Daoy (cell line): ENCODE measurements at regions not wholly inside any gene's neighbourhood (a gene's known extent, or its start where the extent isn't known, plus 50 kb on each side); places are given as distances from the start of the nearest gene placed in this dataset.

Experiments
- DNase-seq: peaks from one replicate; pipeline ENCODE4 v3.0.0-alpha.2; 2015; ENCODE audit warnings: low read depth

- no peak for DNase-seq
Measured at GRCh38 chr4:14096396-14096965, 469.0 kb upstream of the BOD1L1 start.

- DNase-seq, result no peak
Measured at GRCh38 chr4:14100349-14100748, 472.8 kb upstream of the BOD1L1 start.

GRCh38 chr4:14110407-14110806 lies 482.9 kb upstream of the BOD1L1 start:
- DNase-seq, result peak; percentile 28

- DNase-seq, result peak; percentile 59
Measured at GRCh38 chr4:14111730-14112181, 484.2 kb upstream of the BOD1L1 start.

GRCh38 chr4:14115106-14115505 lies 487.6 kb upstream of the BOD1L1 start:
- no peak for DNase-seq

GRCh38 chr4:14117575-14118238 lies 490.2 kb upstream of the BOD1L1 start:
- DNase-seq, result no peak

- DNase-seq, result no peak
Measured at GRCh38 chr4:14124816-14125215, 497.3 kb upstream of the BOD1L1 start.

GRCh38 chr4:14125375-14126129 lies 498.0 kb upstream of the BOD1L1 start:
- no peak for DNase-seq

GRCh38 chr4:14130551-14130950 lies 503.0 kb upstream of the BOD1L1 start:
- no peak for DNase-seq

- no peak for DNase-seq
Measured at GRCh38 chr4:14131335-14131734, 503.8 kb upstream of the BOD1L1 start.

- no peak for DNase-seq
Measured at GRCh38 chr4:14132301-14132700, 504.8 kb upstream of the BOD1L1 start.

- no peak for DNase-seq
Measured at GRCh38 chr4:14138106-14138505, 510.6 kb upstream of the BOD1L1 start.

- no peak for DNase-seq
Measured at GRCh38 chr4:14143892-14144291, 516.4 kb upstream of the BOD1L1 start.

- DNase-seq, result no peak
Measured at GRCh38 chr4:14149176-14150053, 521.9 kb upstream of the BOD1L1 start.

- peak; percentile 35 for DNase-seq
Measured at GRCh38 chr4:14151101-14151500, 523.6 kb upstream of the BOD1L1 start.

GRCh38 chr4:14152834-14153519 lies 525.5 kb upstream of the BOD1L1 start:
- DNase-seq, result no peak

GRCh38 chr4:14155803-14156202 lies 528.3 kb upstream of the BOD1L1 start:
- no peak for DNase-seq

GRCh38 chr4:14157262-14157661 lies 529.7 kb upstream of the BOD1L1 start:
- DNase-seq, result no peak

GRCh38 chr4:14165222-14165920 lies 537.8 kb upstream of the BOD1L1 start:
- no peak for DNase-seq

- no peak for DNase-seq
Measured at GRCh38 chr4:14167876-14168510, 540.5 kb upstream of the BOD1L1 start.
